ENCODE measurements at regions not wholly inside any gene's neighbourhood (a gene's known extent, or its start where the extent isn't known, plus 50 kb on each side); places are given as distances from the start of the nearest gene placed in this dataset.

DNA sequence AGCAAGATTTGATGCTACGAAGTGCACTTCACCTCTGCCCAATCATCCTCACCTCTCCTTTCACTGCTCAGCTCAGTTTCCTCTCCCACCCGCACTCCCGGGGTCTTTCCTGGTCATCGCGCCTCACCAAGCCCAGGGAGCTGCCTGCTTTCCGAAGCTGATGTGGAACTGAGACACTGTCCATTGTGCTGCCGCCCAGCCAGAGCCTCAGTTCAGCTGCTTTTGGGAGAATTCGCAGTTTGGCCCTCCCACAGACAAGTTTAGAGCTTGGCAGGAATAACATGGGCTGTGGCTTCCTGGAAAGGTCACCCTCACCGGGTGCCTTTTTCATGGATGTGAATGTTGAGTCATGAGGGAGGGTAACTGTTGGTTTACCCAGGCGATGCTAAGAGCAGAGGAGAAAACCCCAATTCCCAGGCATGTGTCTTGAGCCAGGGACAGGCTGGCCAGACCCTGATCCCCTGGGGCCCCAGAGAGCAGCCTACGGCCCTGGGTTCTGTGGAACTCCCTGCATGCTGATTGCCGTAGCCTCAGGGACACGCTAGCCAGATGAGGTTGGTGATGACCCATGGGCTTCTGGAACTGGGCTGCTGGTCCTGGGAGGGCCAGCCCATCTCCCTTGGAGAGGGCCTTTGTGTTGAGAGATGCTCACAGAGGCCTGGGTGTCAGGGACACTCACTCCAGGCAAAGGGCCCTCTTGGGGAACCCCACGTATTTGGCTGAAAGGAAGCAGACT, 1687.5 kb downstream of the TP53TG3F start:
- TF ChIP-seq, protein P1, sequence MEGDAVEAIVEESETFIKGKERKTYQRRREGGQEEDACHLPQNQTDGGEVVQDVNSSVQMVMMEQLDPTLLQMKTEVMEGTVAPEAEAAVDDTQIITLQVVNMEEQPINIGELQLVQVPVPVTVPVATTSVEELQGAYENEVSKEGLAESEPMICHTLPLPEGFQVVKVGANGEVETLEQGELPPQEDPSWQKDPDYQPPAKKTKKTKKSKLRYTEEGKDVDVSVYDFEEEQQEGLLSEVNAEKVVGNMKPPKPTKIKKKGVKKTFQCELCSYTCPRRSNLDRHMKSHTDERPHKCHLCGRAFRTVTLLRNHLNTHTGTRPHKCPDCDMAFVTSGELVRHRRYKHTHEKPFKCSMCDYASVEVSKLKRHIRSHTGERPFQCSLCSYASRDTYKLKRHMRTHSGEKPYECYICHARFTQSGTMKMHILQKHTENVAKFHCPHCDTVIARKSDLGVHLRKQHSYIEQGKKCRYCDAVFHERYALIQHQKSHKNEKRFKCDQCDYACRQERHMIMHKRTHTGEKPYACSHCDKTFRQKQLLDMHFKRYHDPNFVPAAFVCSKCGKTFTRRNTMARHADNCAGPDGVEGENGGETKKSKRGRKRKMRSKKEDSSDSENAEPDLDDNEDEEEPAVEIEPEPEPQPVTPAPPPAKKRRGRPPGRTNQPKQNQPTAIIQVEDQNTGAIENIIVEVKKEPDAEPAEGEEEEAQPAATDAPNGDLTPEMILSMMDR (IDR thresholded peaks at IDR 0.05): no peak
- TF ChIP-seq EZH2 (IDR thresholded peaks at IDR 0.05; ENCODE audit: borderline replicate concordance, insufficient read depth, low read depth, low read length, poor library complexity, severe bottlenecking): no peak

All from B cell (primary cell).